HCT116 (cell line): ENCODE measurements at regions not wholly inside any gene's neighbourhood (a gene's known extent, or its start where the extent isn't known, plus 50 kb on each side); places are given as distances from the start of the nearest gene placed in this dataset.

Experiments
- ATAC-seq: fragments of 200-7000 bp; cut with Tn5 transposase; 2 replicates; pipeline ENCODE4 v1.9.1; 2020; ENCODE audit warnings: mild to moderate bottlenecking, moderate library complexity
- BruUV-seq: library from RNA; stranded (reverse); fragments of 400-500 nt; replicated peaks from 2 replicates; lab custom pipeline; 2021; lab: Mats Ljungman, UMichigan
- CTCF ChIA-PET: fragments of 300-600 bp; sonication (Branson Sonifier 250); formaldehyde crosslinking; loops from one replicate; lab custom pipeline; 2021; ENCODE audit warnings: antibody characterized with exemption; lab: Charles Lee
- POLR2A ChIA-PET: fragments of 300-600, 350-600 bp; sonication (Branson Sonifier 250); formaldehyde crosslinking; loops from one replicate; lab custom pipeline; 2021; ENCODE audit warnings: antibody characterized with exemption; lab: Charles Lee
- RAD21 ChIA-PET, 2 experiments: fragments of 300-600 bp; sonication (Branson Sonifier 250); formaldehyde crosslinking; loops; one replicate each; lab custom pipeline; 2023; ENCODE audit warnings: low total read pairs in 2 of 2; ENCODE audit not compliant: uncharacterized antibody in 2 of 2, unreplicated experiment in 2 of 2, low non-redundant PET in 1 of 2; lab: Charles Lee
- DNase-seq: peaks from one replicate; pipeline ENCODE4 v3.0.0-alpha.2; 2010; ENCODE audit warnings: low read depth, low spot score
- H2AFZ ChIP-seq: fragments of 200-600 bp; shearing (Covaris generic), sonication (generic); 2 replicates; pipeline ENCODE4 v1.6.1; 2017; ENCODE audit warnings: low read depth, mixed run types, mixed read lengths, antibody characterized with exemption, low read length; ENCODE audit not compliant: poor library complexity, severe bottlenecking
- H3K27ac ChIP-seq: 2 replicates; pipeline ENCODE4 v1.5.1; 2012; ENCODE audit warnings: low read depth, low read length
- H3K27me3 ChIP-seq: fragments of 200-600 bp; sonication (generic); 2 replicates; pipeline ENCODE4 v1.6.1; 2016; ENCODE audit warnings: mixed run types, low read length, mixed read lengths; ENCODE audit not compliant: insufficient read depth
- H3K36me3 ChIP-seq, 2 experiments: fragments of 200-500 bp in 1 of 2; fragments of 200-600 bp in 1 of 2; sonication (Bioruptor generic) in 1 of 2; sonication (generic) in 1 of 2; 2 replicates each; pipeline versions ENCODE4 v1.5.1 to v1.6.1; 2014 to 2016; ENCODE audit warnings: low read length in 2 of 2, inconsistent platforms in 1 of 2, mixed read lengths in 1 of 2, mixed run types in 1 of 2; ENCODE audit not compliant: insufficient read depth in 2 of 2, control insufficient read depth in 1 of 2
- H3K4me1 ChIP-seq, 2 experiments: fragments of 200-600 bp in 1 of 2; sonication (generic) in 1 of 2; 2 replicates each; pipeline versions ENCODE4 v1.5.1 to v1.6.1; 2012 to 2017; ENCODE audit warnings: low read length in 2 of 2, inconsistent platforms in 1 of 2, mild to moderate bottlenecking in 1 of 2, mixed read lengths in 1 of 2, mixed run types in 1 of 2, moderate library complexity in 1 of 2; ENCODE audit not compliant: insufficient read depth in 2 of 2, control insufficient read depth in 1 of 2
- H3K4me2 ChIP-seq: fragments of 200-600 bp; sonication (generic); 2 replicates; pipeline ENCODE4 v1.6.1; 2017; ENCODE audit warnings: mixed run types, low read length, mixed read lengths
- H3K4me3 ChIP-seq, 2 experiments: fragments of 200-600 bp in 1 of 2; sonication (generic) in 1 of 2; replicated peaks in 1 of 2; 2 replicates each; pipeline ENCODE4 v1.5.1; 2011 to 2016; ENCODE audit warnings: low read length in 2 of 2, control low read depth in 1 of 2, low read depth in 1 of 2, mild to moderate bottlenecking in 1 of 2, mixed read lengths in 1 of 2, mixed run types in 1 of 2
- H3K79me2 ChIP-seq: fragments of 200-600 bp; sonication (generic); 2 replicates; pipeline ENCODE4 v1.6.1; 2017; ENCODE audit warnings: mild to moderate bottlenecking, mixed run types, low read length, moderate library complexity, mixed read lengths; ENCODE audit not compliant: insufficient read depth
- H3K9ac ChIP-seq: fragments of 200-600 bp; sonication (generic); 2 replicates; pipeline ENCODE4 v1.6.1; 2016; ENCODE audit warnings: low read length, mixed read lengths
- H3K9me2 ChIP-seq: fragments of 200-600 bp; sonication (generic), shearing (Covaris generic); 2 replicates; pipeline ENCODE4 v1.6.1; 2017; ENCODE audit warnings: mixed run types, mild to moderate bottlenecking, moderate library complexity; ENCODE audit not compliant: insufficient read depth
- H3K9me3 ChIP-seq, 2 experiments: fragments of 200-500 bp in 1 of 2; fragments of 200-600 bp in 1 of 2; sonication (Bioruptor generic) in 1 of 2; sonication (generic) in 1 of 2; 2 replicates each; pipeline ENCODE4 v1.6.1; 2014 to 2017; ENCODE audit warnings: low read length in 2 of 2, mixed read lengths in 2 of 2, inconsistent platforms in 1 of 2, low read depth in 1 of 2, mild to moderate bottlenecking in 1 of 2, mixed run types in 1 of 2, moderate library complexity in 1 of 2; ENCODE audit not compliant: control insufficient read depth in 1 of 2, insufficient read depth in 1 of 2
- H4K20me1 ChIP-seq: fragments of 200-600 bp; sonication (generic), shearing (Covaris generic); 2 replicates; pipeline ENCODE4 v1.6.1; 2017; ENCODE audit warnings: mixed run types, mild to moderate bottlenecking, moderate library complexity; ENCODE audit not compliant: insufficient read depth
- CBX3 ChIP-seq: IDR thresholded peaks from 2 replicates; pipeline ENCODE4 v1.6.1; 2012; ENCODE audit warnings: low read depth
- CEBPB ChIP-seq: IDR thresholded peaks from 2 replicates; pipeline ENCODE4 v1.6.1; 2012; ENCODE audit warnings: low read depth
- ELF1 ChIP-seq: IDR thresholded peaks from 2 replicates; pipeline ENCODE4 v1.6.1; 2012; ENCODE audit warnings: low read depth, borderline replicate concordance
- EZH2 ChIP-seq: fragments of 200-600 bp; sonication (generic); IDR thresholded peaks from 2 replicates; pipeline ENCODE4 v1.6.1; 2017; ENCODE audit warnings: antibody characterized with exemption, mixed run types
- EZH2phosphoT487 ChIP-seq: fragments of 200-600 bp; IDR thresholded peaks from 2 replicates; pipeline ENCODE4 v1.6.1; 2018; ENCODE audit warnings: antibody characterized with exemption, borderline replicate concordance
- JUND ChIP-seq: IDR thresholded peaks from 2 replicates; pipeline ENCODE4 v1.6.1; 2012
- MAX ChIP-seq: IDR thresholded peaks from 2 replicates; pipeline ENCODE4 v1.6.1; 2012
- POLR2A ChIP-seq: IDR thresholded peaks from 2 replicates; pipeline ENCODE4 v1.7.0; 2011; ENCODE audit warnings: borderline replicate concordance; ENCODE audit not compliant: insufficient read depth, insufficient read length; ENCODE audit errors: extremely low read depth
- POLR2AphosphoS5 ChIP-seq: IDR thresholded peaks from 2 replicates; pipeline ENCODE4 v1.6.1; 2011; ENCODE audit warnings: mild to moderate bottlenecking, low read depth, low read length, moderate library complexity
- RAD21 ChIP-seq: IDR thresholded peaks from 2 replicates; pipeline ENCODE4 v1.6.1; 2012; ENCODE audit warnings: low read depth, mild to moderate bottlenecking
- REST ChIP-seq: IDR thresholded peaks from 2 replicates; pipeline ENCODE4 v1.6.1; 2012; ENCODE audit warnings: low read depth
- SIN3A ChIP-seq: IDR thresholded peaks from 2 replicates; pipeline ENCODE4 v1.6.1; 2012; ENCODE audit warnings: low read depth
- SP1 ChIP-seq: IDR thresholded peaks from 2 replicates; pipeline ENCODE4 v1.6.1; 2012; ENCODE audit warnings: low read depth
- YY1 ChIP-seq: IDR thresholded peaks from 2 replicates; pipeline ENCODE4 v1.6.1; 2011; ENCODE audit warnings: low read length, low read depth, moderate library complexity, mild to moderate bottlenecking; ENCODE audit not compliant: insufficient replicate concordance; ENCODE audit errors: extremely low read depth
- ZBTB33 ChIP-seq: IDR thresholded peaks from 2 replicates; pipeline ENCODE4 v1.6.1; 2011; ENCODE audit warnings: mild to moderate bottlenecking, low read length, moderate library complexity; ENCODE audit not compliant: insufficient replicate concordance; ENCODE audit errors: extremely low read depth
- ZNF274 ChIP-seq: fragments of 200-500 bp; sonication (Bioruptor generic); IDR thresholded peaks from 2 replicates; pipeline ENCODE4 v1.6.1; 2014; ENCODE audit warnings: mild to moderate bottlenecking, low read depth, low read length, inconsistent platforms
- intact Hi-C: fragments of 100-400 bp; cut with micrococcal nuclease; formaldehyde crosslinking; loops from 2 replicates; pipeline ENCODE4 v1.10.0; 2022
- TF ChIP-seq, protein P1 (sequence below): IDR thresholded peaks from 2 replicates; pipeline ENCODE4 v1.6.1; 2012

DNA sequence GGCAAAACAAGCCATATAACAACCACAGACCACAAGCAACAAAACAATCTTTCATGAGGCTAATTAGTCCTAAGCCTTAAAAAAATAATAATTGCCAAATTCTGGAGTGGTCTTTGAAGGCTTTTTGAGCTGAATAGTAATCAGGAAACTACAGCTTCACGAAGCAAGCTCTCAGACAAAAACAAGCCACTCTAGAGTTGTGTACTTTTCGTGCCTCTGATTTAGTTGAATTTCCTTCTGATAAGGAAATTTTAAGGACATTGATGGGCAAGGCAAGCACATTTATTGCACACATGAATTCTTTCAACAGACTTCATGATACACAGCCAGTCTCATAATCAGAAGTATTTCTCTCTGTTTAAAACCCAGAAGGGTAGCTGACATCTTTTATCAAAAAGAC, 130.8 kb upstream of the IRX3 start:
- no peaks in the 10 kb centered on the region for H4K20me1 ChIP-seq
- no peak overlapping the region for H3K4me3 ChIP-seq
- H3K36me3 ChIP-seq = no peaks in the 10 kb centered on the region
- no TSS peak for BruUV-seq
- H3K4me1 ChIP-seq = no peaks in the 10 kb centered on the region
- H3K9ac ChIP-seq = no peak overlapping the region
- CTCF ChIA-PET = no interaction called here
- H3K27ac ChIP-seq = no peak overlapping the region
- no peak overlapping the region for H3K4me2 ChIP-seq
- no peak for DNase-seq
- no peak for ATAC-seq
- H3K27me3 ChIP-seq = peaks cover 8% of the 10 kb centered on the region
- TF ChIP-seq SP1 (no peak), JUND (no peak), CEBPB (no peak), ELF1 (no peak), RAD21 (no peak), SIN3A (no peak)
- H3K79me2 ChIP-seq = no peaks in the 10 kb centered on the region
- intact Hi-C loops = no loop called here
- no peaks in the 10 kb centered on the region for H3K9me2 ChIP-seq
- POLR2A ChIA-PET = no interaction called here
- no peaks in the 10 kb centered on the region for H3K9me3 ChIP-seq
- no peak overlapping the region for H2AFZ ChIP-seq
- RAD21 ChIA-PET = no interaction called here

DNA sequence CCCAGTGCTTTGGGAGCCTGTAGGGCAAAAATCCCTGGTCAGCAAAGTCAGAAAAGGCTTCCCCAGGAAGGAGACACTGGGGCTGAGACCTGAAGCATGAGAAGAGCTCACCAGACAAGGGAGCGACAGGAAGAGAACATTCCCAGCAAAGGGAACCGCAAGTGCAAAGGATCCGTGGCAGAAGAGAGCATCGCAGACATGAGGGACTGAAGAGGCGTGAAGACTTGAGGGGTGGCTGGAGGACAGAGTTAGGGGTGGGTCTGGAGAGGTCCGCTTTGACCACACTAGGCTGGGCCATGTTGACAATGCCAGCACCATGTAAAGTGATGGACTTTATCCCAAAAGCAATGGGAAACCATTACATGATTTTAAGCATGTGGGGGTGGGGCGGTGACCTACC, 128.1 kb upstream of the IRX3 start:
- H3K9ac ChIP-seq = no peak overlapping the region
- no peaks in the 10 kb centered on the region for H4K20me1 ChIP-seq
- no peaks in the 10 kb centered on the region for H3K9me2 ChIP-seq
- ChIA-PET RAD21 (no interaction called here), POLR2A (no interaction called here)
- no peak for ATAC-seq
- H3K4me3 ChIP-seq = no peak overlapping the region
- no TSS peak for BruUV-seq
- H3K79me2 ChIP-seq = no peaks in the 10 kb centered on the region
- no peak overlapping the region for H2AFZ ChIP-seq
- peaks cover 8% of the 10 kb centered on the region for H3K27me3 ChIP-seq
- intact Hi-C loops = no loop called here
- TF ChIP-seq MAX = no peak
- no peak for TF ChIP-seq ZBTB33
- TF ChIP-seq CEBPB = no peak
- TF ChIP-seq POLR2AphosphoS5 = no peak
- TF ChIP-seq JUND = no peak
- no peak for TF ChIP-seq POLR2A
- TF ChIP-seq EZH2phosphoT487 = no peak
- no peak for TF ChIP-seq SP1
- no peak for TF ChIP-seq ZNF274
- TF ChIP-seq REST = no peak
- no peak for TF ChIP-seq EZH2
- TF ChIP-seq CBX3 = no peak
- TF ChIP-seq RAD21 = no peak
- TF ChIP-seq, protein P1, sequence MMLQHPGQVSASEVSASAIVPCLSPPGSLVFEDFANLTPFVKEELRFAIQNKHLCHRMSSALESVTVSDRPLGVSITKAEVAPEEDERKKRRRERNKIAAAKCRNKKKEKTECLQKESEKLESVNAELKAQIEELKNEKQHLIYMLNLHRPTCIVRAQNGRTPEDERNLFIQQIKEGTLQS = no peak
- no peak for TF ChIP-seq YY1
- TF ChIP-seq, all 23 proteins: peak for 0
- DNase-seq = no peak
- no peak overlapping the region for H3K27ac ChIP-seq
- CTCF ChIA-PET = no interaction called here
- H3K9me3 ChIP-seq = no peaks in the 10 kb centered on the region
- H3K4me1 ChIP-seq = no peaks in the 10 kb centered on the region
- H3K36me3 ChIP-seq = no peaks in the 10 kb centered on the region
- H3K4me2 ChIP-seq = no peak overlapping the region
